ENCODE measurements at regions not wholly inside any gene's neighbourhood (a gene's known extent, or its start where the extent isn't known, plus 50 kb on each side); places are given as distances from the start of the nearest gene placed in this dataset.

- no peak for DNase-seq
Measured at GRCh38 chr3:99430348-99431134, 207.9 kb upstream of the COL8A1 start.

- no peak for DNase-seq
Measured at GRCh38 chr3:99429502-99429901, 208.9 kb upstream of the COL8A1 start.

GRCh38 chr3:99425930-99426329, 212.5 kb upstream of the COL8A1 start:
- DNase-seq, result no peak

GRCh38 chr3:99419116-99419515, 219.3 kb upstream of the COL8A1 start:
- DNase-seq, result no peak

GRCh38 chr3:99418709-99419108, 219.7 kb upstream of the COL8A1 start:
- no peak for DNase-seq

GRCh38 chr3:99418209-99418635, 220.2 kb upstream of the COL8A1 start:
- DNase-seq, result no peak

- no peak for DNase-seq
Measured at GRCh38 chr3:99413504-99413903, 224.9 kb upstream of the COL8A1 start.

- peak; percentile 60 for DNase-seq
Measured at GRCh38 chr3:99410789-99411311, 227.5 kb upstream of the COL8A1 start.

GRCh38 chr3:99409961-99410360, 228.4 kb upstream of the COL8A1 start:
- no peak for DNase-seq

- no peak for DNase-seq
Measured at GRCh38 chr3:99407257-99407656, 231.1 kb upstream of the COL8A1 start.

GRCh38 chr3:99402755-99403154, 235.6 kb upstream of the COL8A1 start:
- DNase-seq, result no peak

- no peak for DNase-seq
Measured at GRCh38 chr3:99400352-99400751, 238.0 kb upstream of the COL8A1 start.

- DNase-seq, result no peak
Measured at GRCh38 chr3:99396651-99397275, 241.6 kb upstream of the COL8A1 start.

GRCh38 chr3:99394831-99395778, 243.3 kb upstream of the COL8A1 start:
- peak; percentile 13 for DNase-seq

GRCh38 chr3:99393961-99394360, 244.4 kb upstream of the COL8A1 start:
- DNase-seq, result no peak

GRCh38 chr3:99388780-99389179, 249.6 kb upstream of the COL8A1 start:
- DNase-seq, result no peak

- no peak for DNase-seq
Measured at GRCh38 chr3:99384596-99384995, 253.8 kb upstream of the COL8A1 start.

GRCh38 chr3:99376926-99377325, 261.5 kb upstream of the COL8A1 start:
- DNase-seq, result no peak

GRCh38 chr3:99373846-99374210, 264.6 kb upstream of the COL8A1 start:
- DNase-seq, result no peak

GRCh38 chr3:99373088-99373845, 265.1 kb upstream of the COL8A1 start:
- no peak for DNase-seq

GRCh38 chr3:99366663-99367429, 271.5 kb upstream of the COL8A1 start:
- DNase-seq, result no peak

GRCh38 chr3:99365979-99366378, 272.4 kb upstream of the COL8A1 start:
- DNase-seq, result no peak
